Omental fat pad (tissue), 3 donors: ENCODE measurements at regions not wholly inside any gene's neighbourhood (a gene's known extent, or its start where the extent isn't known, plus 50 kb on each side); places are given as distances from the start of the nearest gene placed in this dataset.

Experiments used
- ATAC-seq: fragments of 150-250 bp; one replicate; pipeline ENCODE4 v1.9.1; 2016; ENCODE audit warnings: mild to moderate bottlenecking, moderate library complexity; ENCODE audit not compliant: low FRiP score
- DNase-seq: peaks from one replicate; pipeline ENCODE4 v3.0.0-alpha.2; 2019; ENCODE audit warnings: low spot score
- CTCF ChIP-seq, 3 donors: fragments of 450-650 bp; IDR thresholded peaks; one replicate each; pipeline ENCODE4 v1.5.1; 2016 to 2017; ENCODE audit warnings: antibody characterized with exemption in 3 of 3, mild to moderate bottlenecking in 3 of 3, moderate library complexity in 2 of 3

DNA sequence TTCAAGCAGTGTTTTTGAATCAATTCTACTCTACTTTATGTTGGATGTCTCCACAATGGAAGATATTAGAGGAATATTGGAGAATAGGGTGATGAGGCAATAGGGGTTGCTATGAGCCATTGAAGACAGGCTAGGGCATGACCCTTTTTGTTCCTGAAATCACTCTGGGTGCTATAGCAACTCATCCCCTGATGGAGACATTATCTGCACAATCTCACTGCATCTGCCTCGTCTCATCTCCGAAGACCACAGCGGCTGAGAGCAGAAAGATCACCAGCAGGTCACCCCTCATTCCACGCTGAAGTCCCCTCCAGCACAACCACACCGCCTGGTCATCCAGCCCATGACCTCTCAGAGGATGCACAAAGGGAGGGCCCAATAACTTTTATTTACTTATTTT is 150.4 kb upstream of the TMEM132C start:
- no peak for TF ChIP-seq CTCF (IDR thresholded peaks at IDR 0.05)
- DNase-seq (no peak), ATAC-seq (no peak)

DNA sequence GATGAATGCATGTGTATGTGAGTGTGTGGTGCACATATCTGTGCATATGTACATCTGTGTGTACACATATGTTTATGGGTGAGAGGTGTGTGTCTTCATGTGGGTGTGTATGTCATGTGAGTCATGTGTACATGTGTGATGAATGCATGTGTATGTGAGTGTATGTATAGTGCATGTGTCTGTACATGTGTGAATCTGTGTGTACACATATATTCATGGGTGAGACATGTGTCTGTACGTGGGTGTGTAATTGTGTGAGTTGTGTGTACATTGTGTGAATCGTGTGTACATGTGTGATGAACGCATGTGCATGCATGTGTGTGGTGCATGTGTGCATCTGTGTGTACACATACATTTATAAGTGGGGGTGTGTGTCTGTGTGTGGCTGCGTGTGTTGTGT is 146.9 kb upstream of the TMEM132C start:
- no peak for DNase-seq
- no peak for ATAC-seq

GRCh38 chr12:128121424-128121823 is 145.5 kb upstream of the TMEM132C start:
- no peak for TF ChIP-seq CTCF (IDR thresholded peaks at IDR 0.05)
- DNase-seq (no peak), ATAC-seq (no peak)

More for the DNA sequence above, 146.9 kb upstream of the TMEM132C start:
- TF ChIP-seq CTCF (IDR thresholded peaks at IDR 0.05): no peak

DNA sequence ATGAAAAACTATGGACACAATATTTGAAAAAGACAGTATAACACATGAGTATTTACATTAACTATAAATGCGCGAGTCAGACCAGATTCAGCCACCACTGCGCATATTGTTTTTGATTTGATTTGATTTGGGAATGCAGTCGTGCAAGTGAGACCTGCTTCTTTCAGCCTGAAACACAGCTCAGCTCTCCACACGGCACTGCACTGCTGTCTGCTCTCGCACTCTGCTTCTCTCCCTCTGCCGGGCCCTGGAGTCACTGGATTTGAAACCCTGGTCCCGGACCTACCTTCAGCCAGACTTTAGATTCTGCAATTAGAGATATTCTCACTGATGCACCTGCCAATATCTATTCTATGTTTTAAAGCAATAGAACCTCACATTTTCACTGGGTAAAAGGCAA is 143.9 kb upstream of the TMEM132C start:
- no peak for ATAC-seq
- DNase-seq: no peak
- no peak for TF ChIP-seq CTCF (IDR thresholded peaks at IDR 0.05)

DNA sequence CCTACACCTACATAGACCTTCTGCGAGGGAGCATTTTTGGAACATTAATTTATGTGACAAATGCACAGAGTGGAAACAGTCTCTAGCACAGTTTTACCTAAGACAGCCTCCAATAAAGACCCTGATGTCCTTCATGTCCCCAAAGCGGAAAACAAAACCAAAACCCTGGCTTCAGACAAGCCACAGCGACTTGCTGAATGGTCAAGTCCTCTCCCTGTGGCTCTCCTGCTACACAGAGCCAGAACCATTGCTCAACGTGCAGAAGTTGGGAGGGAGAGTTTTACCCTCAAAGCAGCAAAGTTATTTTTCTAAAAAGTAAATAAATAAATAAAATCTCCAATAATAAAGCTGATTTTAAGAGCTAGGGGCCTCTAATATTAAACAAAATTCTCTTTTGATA is 135.0 kb upstream of the TMEM132C start:
- no peak for TF ChIP-seq CTCF (IDR thresholded peaks at IDR 0.05)
- DNase-seq: no peak
- ATAC-seq: no peak

DNA sequence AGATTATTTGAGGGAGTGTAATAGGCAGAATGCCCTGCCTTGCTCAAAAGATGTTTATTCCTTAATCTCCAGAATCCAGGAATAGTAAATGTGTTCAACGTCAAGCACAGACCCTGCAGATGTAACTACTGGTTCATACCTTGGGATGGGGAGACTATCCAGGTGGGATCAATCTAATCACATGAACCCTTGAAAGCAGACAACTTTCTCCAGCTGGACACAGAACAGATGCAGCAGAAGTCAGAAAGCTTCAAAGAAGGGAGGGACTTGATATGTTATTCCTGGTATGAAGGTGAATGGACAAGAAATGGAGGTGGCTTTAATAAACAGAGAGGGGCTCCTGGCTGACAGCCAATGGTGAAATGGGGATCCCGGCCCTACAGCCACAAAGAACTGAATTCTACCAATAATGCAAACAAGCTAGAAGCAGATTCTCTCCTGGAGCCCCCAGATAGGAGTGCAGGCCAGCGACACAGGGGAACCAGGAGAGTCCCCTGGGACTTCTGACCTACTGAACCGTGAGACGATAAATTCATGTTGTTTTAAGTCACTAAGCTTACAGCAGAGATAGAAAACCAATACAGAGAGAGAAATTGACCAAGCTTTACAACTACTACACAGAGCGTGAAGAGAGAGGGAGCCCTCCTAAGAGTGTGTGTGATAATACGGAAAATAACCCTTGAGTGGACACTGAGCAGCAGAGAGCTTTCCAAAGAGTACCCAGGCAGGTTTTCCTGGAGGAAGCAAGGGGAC is 133.5 kb upstream of the TMEM132C start:
- no peak for ATAC-seq
- no peak for TF ChIP-seq CTCF (IDR thresholded peaks at IDR 0.05)
- DNase-seq: no peak

DNA sequence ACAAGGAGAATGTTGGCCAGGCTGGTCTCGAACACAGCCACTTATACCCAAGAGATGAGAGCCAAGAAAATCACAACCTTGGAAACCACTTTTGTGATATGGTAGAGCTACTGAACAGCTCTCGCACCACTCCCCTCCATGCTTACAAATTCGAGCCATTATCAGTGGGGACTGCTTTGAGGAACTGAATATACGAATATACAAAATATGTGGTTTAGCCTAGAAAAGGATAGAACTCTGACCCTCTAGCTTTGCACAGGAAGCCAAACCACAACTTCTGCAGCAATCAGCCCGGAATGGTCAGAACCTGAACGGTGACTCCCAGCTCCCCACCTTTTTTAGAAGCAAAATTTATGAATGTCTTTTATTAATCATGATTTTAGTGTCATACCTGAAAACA is 129.8 kb upstream of the TMEM132C start:
- ATAC-seq (no peak), DNase-seq (no peak)
- no peak for TF ChIP-seq CTCF (IDR thresholded peaks at IDR 0.05)
